IPS-NIHi7 (cell line): ENCODE measurements at regions not wholly inside any gene's neighbourhood (a gene's known extent, or its start where the extent isn't known, plus 50 kb on each side); places are given as distances from the start of the nearest gene placed in this dataset.
"Not testable (repeated sequence)": the region's sequence is repeated elsewhere in the genome, so short reads cannot be mapped to it uniquely, and the experiment has no call there.

Source experiments
- DNase-seq: peaks from one replicate; pipeline ENCODE4 v3.0.0; 2012; ENCODE audit warnings: mixed read lengths; ENCODE audit errors: extremely low spot score

DNA sequence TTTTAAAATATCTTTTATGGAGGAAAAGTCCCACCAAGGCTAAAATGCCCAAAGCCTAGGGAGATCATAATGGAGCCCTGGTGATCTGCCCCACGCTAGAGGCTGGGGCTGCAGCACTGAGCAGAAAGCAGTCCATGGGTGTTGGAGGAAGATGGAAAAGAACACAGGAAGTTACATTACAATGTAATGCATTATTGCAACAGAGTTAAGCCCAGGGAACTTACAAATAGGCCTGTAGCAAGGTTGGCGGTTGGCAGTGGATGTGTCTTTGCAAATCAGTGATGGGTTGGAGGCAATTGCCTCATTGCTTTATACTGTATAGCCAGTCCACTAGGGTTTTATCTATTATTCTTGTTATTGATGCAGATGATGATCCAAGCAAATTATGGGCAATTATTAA, 399.9 kb downstream of the NDFIP2 start:
- no peak for DNase-seq

DNA sequence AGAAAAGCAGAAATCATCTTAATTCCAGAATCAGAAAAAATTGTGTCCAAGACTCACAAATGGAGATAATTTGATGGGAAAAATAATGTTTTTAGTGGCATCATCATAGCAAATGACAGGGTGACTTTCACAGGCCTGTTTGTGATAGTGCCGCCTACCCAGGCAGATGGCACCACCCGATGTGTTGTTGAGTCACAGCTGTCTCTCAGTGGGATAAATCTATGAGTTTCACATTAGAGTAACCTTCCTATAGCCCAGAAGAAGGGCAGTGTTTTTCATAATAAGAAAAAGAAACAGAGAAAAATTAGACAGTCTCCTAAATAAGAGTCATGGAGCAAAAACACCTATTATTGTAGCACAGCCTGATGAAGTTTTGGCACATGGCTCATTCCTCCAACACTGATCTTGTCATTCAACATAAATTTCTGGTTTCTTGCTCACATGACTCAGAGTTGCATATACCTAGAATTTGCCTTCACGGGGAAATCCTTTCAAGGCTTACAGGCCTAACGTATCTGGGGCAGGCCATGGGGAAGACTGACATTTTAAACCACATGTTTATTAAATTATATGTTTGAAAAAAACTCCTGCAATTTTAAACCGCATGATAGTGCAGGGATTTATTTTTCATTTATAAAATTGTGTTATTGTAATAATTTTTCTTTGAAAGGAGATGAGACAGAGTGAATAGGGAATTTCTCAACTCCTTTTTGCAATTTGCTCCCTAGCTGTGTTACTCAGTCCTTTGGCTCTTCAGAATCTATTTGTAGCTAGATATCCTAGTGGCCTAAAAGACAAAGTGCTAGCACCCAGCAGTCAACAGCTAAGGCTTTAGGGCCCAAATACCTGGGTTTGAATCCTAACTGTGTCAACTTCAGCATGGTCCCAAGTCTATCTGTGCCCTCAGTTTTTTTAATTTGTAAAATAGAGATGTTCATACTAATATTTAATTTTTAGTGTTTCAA, 393.7 kb downstream of the NDFIP2 start:
- DNase-seq: peak; percentile 18

DNA sequence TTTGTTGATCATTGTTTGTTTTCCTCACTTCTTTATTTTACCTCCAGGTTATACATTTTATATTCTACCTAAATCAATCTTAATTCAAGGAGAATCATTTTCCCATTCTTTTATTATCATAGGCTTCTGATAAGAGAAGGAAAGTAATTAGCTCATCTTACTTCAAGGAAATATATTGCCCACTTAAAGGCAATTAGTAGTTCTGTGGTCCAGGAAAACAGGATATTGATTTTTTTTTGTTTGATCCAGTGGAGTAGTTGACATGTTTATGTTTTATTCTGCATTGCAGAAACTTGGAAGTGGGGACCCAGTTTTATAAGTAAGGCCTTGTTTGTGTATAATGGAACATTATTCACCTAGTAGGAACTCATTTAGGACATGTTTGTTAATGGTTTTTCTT, 390.6 kb downstream of the NDFIP2 start:
- no peak for DNase-seq

DNA sequence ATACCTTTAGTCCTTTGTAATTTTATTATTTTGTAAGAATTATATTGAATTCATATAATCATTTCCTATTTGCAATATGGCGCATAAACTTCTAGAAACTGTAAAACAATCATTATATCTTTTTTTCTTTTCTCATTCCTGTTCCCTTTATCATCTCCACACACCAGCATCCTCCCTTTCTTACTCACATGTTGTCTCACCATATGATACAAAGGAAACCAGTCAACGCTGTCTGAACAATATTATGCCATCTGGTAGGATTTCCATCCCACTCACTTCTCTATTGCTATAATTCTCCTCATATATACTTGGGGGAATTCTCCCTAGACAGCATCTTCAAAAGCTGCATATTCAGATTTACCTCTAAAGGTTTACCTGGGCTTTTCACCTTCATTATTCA, 389.8 kb downstream of the NDFIP2 start:
- DNase-seq: no peak

DNA sequence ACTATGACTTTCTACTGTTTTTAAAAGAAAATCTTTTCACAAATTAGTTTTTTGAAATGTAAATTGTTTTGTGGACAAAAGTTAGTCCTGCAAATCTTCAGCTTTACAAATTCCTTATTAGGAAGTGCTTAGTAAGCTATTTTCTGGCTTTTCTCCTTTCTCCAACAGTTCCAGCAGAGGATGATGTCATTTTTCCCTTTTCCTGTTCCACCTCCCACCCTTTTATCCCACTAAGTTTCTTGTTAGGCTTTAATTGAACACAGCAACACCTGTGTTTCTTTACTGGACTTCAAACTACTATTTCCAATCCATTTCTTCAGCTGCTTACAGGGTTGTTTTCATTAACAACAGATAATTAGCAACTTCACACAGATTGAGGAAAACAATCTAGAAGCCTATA, 389.2 kb downstream of the NDFIP2 start:
- peak; percentile 26 for DNase-seq

DNA sequence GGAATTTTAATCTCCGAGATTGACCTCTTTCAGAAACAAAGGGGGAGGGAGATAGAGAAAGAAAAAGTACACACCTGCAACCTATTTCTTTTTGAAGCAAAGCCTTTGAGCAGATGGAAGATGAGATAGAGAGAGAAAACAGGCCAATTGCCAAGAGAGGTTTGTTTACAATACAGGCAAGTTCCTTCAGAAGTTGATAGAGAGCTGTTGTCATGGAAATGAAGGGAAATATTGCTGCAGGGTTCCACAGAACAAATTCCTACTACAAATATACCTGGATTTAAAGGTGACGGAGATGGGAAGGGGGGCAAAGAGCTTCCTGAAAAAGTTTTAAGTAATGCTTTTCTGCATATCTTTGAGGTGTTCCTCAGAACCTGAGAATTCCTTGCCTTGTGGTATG, 388.4 kb downstream of the NDFIP2 start:
- peak; percentile 26 for DNase-seq

DNA sequence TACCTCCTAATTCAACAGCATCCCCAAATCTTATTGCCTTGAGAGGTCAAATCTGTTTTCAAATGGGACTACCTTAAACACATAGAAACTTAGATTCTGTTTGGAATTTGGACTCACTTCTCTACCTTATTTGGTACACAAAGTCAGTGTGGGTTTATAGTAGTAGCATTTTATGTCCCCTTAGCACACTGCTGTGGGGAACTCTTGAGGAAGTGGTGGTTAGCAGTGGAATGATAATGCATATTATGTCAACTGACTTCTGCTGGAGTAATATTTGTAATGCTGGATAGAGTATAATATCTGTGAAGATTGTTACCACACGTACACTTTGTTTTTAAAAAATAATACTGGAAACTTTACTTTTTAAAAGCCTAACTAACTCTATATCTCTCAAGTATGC, 386.3 kb downstream of the NDFIP2 start:
- DNase-seq: no peak

DNA sequence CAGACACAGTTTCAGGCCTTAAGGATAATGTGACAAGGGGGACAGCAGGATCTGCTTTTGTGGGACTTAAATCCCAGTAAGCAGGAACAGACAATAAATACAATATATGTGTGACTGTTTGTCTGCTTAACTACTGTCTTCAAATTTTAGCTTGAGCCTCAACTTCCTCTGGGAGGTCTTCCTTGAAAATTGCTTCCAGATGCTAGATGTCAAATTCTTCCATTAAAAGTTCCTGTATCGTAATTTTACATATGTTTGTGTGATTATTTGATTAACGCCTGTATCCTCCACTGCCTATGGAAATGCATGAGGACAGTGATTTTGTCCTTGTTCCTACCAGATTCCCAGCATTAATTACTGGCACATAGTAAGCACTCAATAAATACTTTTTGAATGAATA, 385.5 kb downstream of the NDFIP2 start:
- no peak for DNase-seq

DNA sequence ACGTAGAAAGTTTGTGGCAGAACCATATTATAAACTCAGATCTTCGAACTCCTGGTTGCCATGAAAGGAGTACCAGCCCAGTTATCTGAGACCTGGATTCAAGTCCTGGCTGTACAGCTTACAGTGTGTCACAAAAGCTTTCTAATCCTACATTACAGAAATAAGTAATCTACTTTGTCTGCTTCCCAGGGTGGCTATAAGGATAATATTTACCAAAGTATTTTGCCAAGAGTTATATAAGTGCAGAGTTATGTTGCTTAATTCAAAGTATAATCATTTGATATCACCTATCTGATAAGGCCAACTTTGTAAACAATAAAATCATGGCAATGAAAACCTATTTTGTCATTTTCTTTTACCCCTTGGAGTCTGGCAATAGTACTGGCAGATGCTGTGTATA, 381.6 kb downstream of the NDFIP2 start:
- no peak for DNase-seq

DNA sequence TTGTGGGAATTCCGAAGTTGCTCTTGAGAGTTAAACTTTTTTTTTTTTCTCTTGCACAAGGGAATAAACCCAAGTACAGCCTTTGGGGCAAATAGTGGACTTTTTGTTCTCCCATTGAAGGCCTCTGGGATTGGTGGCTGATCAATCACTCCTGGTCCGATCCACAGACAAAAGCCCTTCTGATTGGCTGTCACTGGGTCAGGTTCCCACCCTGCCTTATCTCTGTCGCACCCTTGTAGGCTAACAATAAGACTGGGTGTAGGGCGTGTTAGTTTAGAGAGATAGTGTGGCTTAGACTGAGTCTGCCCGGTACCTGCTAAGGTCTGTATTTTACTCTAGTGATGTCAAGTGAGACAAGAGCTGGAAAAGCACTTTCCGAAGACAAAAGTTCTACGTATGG, 380.8 kb downstream of the NDFIP2 start:
- DNase-seq: no peak

DNA sequence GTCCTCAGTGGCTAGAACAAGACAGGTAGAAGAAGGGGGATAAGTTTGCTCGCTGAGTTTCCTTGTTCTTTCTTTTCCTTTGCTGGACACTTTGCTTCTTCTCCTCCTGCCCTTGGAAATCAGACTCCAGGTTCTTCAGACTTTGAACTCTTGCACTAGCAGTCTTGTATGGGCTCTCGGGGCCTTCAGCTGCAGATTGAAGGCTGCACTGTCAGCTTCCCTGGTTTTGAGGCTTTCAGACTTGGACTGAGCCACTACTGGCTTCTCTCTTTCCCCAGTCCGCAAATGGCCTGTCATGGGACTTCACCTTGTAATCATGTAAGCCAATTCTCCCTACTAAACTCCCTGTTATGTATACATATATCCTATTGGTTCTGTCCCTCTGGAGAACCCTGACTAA, 379.8 kb downstream of the NDFIP2 start:
- no peak for DNase-seq

DNA sequence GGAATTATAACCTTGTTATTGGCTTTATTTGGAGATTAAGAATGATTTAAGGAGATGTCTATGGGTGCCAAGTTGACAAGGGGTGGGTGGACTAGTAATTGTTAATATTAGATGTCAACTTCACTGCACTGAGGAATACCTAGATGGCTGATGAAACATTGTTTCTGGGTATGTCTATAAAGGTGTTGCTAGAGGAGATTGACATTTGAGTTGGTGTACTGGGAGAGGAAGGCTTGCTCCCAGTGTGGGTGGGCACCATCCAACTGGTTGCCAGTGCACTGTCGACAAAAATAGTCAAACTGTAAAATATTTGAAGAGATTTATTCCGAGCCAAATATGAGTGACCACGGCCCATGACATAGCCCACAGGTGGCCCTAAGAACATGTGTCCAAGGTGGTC, 378.8 kb downstream of the NDFIP2 start:
- no peak for DNase-seq

DNA sequence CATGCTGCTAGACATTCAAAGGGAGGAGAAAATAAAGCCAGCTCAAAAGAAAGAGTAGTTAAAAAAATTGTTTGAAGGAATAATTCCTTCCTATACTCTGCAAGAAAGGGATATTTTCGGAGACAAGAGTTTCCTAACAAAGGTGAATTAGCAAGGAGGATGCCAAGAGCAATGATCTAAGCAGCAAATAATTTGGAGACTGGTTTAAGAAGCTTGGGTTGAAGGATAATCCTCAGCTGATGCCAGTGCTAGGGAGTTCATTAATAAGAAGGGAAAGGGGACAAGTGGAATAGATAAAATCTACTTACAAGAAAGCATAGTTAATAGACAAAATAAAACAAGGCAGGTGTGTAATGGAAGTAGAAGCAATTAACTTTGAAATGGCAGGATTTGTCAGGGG, 372.3 kb downstream of the NDFIP2 start:
- DNase-seq: no peak

DNA sequence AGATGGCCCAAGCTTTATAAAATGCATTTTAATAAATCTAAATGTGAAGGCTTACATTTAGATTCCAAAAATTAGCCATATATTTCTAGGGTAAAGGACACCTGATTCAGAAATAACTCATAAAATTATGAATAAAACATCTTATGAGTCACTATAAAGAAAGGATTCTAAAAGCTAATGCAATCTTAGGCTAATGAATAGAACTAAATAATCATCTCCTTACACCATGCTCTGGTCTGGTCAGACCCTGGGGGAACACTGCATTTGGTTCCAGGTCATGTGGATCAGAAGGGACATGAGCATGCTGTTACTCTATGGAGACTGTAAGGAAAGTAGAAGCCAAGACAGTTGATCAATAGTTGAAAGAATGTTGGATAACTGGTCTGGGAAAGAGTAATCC, 370.4 kb downstream of the NDFIP2 start:
- DNase-seq: no peak

DNA sequence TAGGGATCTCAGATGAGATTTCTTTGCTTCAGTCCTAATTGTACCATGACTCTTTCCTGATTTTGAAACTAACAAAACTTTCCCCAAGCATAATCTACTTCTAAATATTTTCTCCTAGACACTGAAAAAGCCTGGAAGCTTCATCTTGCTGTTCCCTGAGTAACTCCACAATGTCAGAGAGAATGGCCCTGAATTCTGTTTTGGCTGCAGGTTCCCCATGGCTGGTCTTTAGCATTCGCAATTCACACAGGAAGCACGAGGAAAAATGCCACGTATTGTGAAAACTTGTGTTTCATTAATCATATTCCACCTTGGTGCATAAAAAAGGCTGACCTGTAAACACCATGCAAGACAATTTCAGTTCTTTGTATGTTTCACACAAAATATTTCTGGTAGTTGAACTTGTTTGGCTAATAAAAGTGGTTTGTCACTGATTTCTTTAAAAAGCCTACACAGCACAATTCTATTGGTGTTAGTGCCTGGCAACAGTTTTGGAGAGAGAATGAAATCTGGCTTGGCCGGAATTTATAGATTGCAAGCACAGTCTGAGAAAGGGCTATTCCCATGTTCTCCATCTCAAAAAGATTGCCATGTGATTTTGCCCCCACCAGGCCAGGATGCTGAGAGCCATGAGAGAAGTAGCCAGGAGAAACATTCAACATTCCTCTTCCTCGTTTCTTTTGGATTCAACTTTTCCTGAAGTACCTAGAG, 367.1 kb downstream of the NDFIP2 start:
- DNase-seq: no peak

DNA sequence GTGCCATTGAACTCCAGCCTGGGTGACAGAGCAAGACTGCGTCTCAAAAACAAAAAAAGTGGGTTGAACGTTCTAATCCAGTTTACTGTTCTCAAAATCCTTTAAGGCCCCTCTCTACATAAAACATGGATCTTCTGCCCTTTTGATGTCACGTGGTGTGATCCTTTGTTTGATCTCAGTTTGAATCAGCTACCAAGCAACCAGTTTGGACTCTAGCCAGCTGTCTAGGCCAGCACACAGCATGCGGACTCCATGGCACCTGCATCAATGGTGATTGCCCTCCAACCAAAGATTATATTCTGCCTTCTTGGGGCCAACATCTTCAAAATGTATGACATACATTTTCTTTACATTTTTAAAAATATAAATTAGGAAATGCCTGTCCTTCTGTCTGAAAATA, 365.4 kb downstream of the NDFIP2 start:
- DNase-seq: no peak

DNA sequence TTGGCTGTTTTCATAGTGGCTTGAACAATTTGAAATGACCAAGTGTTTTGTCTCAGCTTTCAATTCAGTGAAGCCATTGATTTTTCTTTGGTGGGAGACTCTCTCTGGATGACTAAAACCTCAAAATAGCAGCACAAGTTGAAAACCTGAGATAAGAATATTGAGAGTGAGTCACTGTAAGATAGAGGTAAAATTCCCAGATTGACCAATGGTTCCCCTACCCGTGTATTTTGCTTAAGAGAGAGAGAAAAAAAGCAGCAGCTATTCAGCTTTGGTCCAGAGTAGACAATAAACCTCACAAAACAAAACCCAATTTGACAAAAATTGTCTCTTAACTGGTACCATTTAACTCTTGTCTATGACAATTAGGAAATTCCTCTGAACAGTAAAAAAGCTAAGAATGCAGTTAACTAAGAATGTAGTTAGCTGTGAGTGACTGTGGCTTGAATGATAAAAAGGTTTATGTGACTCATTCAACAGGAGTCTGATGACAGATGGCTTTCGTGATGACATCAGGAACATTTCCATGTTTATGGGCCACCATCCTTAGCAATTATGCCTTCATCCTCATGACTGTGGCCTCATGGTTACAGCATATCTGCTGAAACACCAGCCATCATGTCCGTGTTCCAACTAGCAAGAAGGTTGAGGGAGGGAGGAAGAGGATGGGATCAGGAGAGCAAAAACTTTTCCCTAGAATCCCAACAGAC, 356.9 kb downstream of the NDFIP2 start:
- no peak for DNase-seq

DNA sequence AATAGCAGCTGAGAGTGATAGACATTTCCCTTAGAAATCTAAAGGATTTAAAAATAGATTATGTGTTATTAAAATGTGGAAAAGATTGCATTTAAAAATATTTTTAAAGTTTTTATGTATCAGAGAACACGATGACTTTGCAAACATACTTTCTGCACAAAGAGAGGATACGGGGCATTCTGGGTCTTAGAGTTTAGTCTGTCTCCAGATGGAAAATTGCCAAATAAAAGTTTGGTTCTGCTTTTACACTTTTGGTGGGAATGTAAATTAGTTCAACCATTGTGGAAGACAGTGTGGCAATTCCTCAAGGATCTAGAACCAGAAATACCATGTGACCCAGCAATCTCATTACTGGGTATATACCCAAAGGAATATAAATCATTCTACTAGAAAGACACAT, 355.2 kb downstream of the NDFIP2 start:
- not testable (repeated sequence) for DNase-seq

DNA sequence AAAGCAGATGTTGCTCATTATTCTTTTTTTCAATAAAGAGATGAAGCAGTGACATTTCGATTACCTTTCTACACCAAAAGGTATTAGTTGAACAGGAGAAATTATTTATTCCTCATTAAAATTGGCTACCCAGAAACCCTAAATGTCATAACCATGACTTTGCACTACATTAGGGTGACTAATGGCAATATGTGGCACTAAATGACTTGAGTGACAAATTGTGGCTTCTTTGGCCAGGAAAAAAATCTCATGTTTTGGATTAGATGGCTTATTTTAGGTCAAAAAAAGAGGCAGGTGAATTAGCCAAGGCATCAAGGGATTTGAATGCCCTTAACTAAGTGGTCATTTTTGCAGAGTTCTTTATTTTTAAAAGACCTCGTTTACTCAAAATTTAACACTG, 353.9 kb downstream of the NDFIP2 start:
- no peak for DNase-seq

DNA sequence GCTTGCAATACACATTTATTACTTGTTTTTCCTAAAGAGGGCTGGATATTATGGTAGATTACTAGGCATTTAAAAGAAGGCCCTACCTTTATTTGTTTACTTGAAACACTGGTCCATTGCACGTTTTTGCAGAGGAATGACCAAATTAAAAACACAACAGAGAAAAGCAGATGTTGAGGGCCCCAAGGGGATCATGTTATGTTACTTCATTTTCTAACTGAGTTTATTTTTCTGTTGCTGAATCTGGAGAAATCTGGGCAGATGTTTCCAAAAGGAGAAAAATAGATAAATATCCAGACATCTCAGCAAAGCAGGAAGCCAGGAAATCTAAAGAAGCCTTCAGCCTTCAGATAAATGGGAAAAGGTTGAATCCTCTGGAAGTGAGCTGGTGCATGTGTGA, 353.0 kb downstream of the NDFIP2 start:
- no peak for DNase-seq

DNA sequence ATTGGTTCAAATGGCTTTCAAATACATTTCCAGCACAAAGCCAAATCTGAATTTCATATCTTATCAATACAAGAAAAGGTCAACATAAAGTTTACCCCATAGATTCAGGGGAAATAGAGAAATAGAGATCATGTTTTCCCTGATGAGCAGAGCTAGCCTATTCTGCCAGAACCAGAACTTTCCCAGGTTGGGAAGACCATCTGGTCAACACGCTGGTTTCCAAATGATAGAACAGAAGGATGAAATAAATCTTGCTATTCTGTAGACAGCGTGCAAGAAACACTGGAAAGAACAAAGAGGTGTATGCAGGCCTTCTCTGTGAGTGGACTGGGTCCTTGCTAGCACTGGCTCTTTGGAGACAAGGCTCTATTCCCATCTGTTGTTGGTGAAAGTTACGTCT, 350.6 kb downstream of the NDFIP2 start:
- DNase-seq: no peak

DNA sequence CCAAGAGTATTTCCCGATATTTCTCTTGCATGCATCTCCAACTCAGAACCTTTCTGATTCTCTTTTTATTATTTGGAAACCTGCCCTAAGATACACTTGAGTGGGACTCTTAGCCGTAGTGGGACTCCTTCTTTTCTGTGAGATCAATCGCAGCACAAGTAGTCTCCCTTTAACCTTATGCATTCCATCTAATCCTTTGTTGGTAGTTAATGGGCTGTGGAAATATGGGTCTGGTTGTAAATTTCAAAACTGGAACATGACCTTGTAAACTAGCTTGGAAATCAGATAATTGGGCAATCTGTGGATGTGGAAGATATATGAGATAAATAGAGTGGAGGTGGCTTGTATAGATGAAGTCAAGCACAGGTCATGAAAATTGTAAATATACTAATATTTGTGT, 350.0 kb downstream of the NDFIP2 start:
- no peak for DNase-seq

DNA sequence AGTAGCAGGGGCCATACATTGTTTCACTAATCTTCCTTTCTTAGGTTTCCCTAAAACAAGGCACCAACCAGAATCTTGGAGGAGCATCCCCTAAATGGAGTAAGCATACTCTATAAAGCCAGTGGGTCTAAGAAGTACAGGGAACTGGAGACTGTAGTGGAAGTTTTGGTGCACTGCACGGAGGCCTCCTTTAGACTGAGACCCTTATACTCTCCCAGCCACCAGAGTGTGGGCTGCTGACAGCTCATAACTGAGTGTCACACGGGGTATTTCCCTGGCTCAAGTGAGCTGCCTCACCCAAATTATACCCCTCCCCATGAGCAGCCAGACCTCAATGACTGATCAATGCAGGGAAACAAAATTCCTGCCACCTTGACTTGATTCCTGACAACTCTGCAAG, 349.5 kb downstream of the NDFIP2 start:
- DNase-seq: no peak
